HG03575 (cell line): ENCODE measurements at regions not wholly inside any gene's neighbourhood (a gene's known extent, or its start where the extent isn't known, plus 50 kb on each side); places are given as distances from the start of the nearest gene placed in this dataset.
"Not testable (repeated sequence)": the region's sequence is repeated elsewhere in the genome, so short reads cannot be mapped to it uniquely, and the experiment has no call there.

Experiments
- ATAC-seq: cut with Tn5 transposase; IDR thresholded peaks from one replicate; pipeline ENCODE4 v1.9.1; 2021; ENCODE audit not compliant: unreplicated experiment, insufficient number of reproducible peaks, low FRiP score; ENCODE audit errors: extremely low read depth

DNA sequence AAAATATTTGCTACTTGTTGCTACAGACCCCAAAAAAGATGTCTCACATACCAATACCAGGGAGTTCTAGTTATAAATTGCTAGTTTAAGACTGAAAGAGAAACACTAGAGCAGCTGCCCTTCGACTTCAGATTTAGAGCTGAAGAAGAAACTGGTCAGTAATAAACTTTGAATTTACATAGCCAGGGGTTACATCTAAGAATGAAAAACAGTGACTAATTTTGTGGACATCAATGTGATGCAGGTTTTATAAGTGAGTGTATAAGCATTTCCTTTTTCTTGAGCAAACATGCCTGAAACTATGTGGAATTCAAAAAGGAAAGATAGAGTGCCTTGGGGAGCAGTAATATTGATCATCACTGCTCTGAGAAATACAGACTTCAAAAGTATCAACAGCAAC, 724.9 kb upstream of the MIR17HG start:
- no peak for ATAC-seq

DNA sequence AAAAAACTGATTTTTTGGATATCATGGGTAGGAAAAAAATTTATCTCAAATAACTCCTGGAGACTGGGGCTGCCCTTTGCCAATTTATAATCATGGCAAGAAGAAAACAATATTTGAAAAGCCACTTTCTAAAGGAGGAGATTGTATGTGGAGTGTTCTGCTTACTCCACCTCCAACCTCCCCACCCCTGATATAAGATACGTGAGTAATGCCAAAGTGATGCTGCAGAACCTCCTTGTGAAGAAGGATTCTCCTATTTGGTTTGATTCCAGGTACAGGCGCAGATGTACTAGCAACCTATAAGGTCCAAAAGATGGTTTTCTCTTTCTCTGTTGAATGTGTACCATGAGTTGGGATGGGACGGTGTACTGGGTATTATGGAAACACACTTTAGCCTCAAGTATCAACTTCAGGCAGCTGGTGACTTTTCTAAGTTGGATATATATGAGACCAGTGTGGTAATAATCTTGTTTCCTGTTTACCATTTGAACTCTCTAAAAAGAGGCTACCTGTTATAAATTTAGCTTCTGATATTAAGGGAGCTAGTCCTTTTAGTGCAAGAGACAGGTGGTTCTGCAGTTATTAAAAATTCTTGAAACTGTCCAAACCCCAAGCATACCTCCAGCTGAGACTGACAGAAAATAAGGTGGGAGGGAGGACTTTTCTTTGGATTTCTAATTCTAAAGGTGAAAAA, 724.0 kb upstream of the MIR17HG start:
- ATAC-seq: no peak

DNA sequence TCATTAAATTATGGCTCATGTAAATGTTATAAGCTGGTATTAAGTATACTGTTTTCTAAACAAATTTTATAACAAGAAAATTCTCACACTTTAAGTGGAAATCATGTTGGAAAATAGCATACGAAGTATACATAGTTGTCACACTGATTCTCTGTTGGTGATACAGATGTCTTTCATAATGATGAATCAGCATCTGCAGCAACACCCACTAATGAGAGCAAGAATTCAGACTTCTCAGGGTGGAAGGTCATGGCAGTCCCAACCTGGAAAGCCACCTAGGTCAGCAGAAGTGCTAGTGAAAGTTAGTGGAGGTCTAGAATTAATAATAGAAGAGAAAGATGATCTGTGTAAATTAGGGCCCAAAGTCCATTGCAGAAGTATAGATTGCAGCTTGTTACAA, 719.7 kb upstream of the MIR17HG start:
- no peak for ATAC-seq

DNA sequence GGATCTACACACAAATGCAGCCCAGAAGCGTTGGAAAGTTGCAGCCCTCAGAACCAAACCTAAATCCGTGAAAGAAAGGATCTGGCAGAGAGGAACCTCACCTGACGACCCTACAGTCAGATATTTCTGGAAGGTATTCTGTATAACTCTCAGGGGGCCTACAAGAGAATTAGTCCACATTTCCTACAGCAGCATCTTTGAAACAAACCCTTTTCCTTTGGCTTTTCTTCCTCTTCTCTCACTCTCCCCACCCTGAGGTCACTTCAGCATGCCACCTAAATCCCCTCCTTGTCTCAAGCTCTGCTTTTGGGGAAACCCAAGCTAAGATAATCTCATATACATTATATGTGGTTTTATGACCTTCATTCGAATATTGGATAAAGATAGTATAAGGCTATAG, 719.0 kb upstream of the MIR17HG start:
- no peak for ATAC-seq

DNA sequence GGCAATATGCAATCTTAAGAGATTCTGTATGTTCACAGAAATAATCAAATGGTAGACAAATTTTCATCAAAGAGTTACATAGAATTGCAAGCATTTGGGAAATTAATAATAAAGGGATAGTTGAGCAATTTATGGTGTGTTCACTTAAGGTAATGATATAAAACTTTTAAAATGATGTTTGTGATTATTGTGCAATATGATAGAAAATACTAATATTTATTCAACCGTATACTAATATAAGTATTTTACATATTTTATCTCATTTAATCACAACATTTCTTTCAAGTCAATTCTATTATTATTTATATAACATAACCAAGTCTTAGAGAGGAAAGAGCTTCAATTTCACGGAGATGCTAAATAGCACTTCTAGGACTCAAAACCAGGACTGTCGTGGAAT, 716.8 kb upstream of the MIR17HG start:
- no peak for ATAC-seq

DNA sequence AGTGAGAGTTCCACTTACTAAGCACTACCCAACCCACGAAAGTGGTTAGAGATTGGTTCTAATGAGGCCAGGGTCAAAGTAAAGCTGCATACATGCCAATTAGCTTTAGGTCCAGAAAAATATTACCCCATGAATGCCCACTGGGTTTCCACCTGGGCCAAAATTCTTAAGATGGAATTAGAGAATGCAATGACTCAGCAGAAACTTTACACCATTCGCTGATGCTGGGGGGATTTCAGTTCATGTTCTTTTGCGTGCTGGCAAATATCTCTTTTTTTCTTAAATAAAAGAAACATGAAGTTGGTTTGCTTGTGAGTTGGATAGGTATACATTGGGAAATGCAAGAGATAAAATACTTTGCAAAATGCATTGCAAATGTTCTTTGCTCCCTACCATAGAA, 715.3 kb upstream of the MIR17HG start:
- ATAC-seq: no peak

DNA sequence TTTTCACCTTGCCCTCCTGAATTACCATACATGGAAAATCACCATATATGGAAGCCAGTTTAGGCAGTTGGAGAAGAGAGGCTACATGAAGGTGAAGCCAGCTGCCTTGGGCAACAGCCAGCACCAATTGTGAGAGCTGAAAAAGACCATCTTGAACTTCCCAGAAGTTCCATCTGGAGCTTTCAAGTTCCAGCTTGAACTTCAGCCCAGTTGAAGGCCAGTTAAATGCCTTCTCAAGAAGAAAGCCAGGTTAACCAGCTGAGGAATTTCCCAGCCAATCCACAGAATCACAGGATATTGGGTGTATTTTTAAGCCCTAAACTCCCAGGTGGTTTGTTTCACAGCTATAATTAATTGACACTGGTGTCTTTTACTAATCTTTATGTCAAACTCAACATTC, 713.6 kb upstream of the MIR17HG start:
- no peak for ATAC-seq

DNA sequence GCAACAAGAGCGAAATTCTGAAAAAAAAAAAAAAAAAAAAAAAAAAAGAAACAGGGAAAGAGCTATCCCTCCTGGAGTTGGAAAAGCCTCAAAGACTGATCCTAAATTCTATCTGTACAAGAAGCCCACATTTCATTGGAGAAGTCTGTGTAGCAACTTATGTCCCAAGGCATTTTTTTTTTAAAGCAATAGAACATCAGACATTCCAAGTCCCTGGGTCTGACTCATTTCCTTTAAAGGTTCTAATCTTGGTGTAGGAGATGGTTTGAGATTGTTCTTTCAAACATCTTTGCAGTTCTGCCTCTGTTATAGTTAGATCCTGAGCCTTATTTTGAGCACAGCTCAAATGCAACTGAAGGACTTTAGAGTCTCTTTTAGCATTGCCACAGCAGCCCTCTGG, 706.5 kb upstream of the MIR17HG start:
- no peak for ATAC-seq

DNA sequence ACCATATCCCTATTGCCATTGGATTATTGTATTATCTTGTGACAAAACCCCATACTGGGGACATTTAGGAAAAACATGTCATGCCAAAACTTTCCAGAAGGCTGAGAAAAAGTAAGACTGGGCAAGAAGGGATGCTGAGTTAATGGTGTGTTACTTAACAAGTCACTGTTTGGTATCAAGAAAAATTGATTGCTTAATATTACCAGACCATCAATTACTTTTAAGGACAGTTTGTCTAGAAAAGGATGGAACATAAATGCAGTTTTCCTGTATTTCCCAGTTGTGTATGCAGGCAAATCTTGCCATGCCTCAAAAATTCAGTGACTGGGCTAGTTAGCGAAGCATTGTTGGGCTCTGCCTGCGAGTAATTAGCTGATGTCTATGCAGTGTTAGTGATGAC, 705.6 kb upstream of the MIR17HG start:
- ATAC-seq: no peak

DNA sequence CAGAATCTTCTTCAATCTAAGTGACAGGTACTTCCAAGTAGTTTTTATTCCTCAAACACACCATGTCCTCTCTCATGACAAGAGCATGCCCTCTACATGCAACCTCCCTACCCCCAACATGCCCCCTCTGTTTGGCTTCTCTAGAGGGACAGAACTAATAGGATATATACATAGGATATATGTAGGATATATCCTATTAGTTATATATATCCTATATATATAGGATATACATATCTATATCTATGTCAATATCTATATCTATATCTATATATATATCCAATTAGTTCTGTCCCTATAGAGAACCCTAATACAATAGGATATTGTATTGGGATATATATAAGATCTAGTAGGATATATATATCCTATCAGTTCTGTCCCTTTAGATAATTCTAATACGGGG, 701.9 kb upstream of the MIR17HG start:
- ATAC-seq: no peak

DNA sequence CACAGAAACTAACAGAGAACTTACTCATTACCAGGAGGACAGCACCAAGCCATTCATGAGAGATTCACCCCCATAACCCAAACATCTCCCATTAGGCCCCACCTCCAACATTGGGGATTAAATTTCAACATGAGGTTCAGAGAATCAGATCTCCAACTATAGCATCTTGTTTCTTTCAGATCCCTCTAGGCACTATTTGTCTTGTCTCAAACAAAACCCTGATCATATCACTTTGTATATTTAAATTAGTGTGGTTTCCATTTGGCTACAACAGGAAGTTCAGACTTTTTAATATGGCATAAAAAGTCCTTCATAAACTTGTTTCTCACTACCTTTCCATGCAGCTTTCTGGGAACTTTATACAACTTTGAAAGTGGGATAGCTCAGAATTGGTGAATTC, 699.0 kb upstream of the MIR17HG start:
- ATAC-seq: no peak

DNA sequence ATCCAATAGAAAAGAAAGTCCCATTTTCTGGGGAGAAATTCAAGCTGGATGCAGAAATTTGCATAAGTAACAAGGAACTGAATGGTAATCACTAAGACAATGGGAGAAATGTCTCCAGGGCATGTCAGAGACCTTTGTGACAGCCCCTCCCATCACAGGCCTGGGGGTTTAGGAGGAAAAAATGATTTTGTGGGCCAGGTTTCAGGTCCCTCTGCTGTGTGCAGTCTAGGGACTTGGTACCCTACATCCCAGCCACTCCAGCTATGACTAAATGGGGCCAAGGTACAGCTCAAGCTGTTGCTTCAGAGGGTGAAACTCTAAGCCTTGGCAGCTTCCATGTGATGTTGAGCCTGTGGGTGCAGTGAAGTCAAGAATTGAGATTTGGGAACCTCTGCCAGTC, 695.5 kb upstream of the MIR17HG start:
- ATAC-seq: no peak

DNA sequence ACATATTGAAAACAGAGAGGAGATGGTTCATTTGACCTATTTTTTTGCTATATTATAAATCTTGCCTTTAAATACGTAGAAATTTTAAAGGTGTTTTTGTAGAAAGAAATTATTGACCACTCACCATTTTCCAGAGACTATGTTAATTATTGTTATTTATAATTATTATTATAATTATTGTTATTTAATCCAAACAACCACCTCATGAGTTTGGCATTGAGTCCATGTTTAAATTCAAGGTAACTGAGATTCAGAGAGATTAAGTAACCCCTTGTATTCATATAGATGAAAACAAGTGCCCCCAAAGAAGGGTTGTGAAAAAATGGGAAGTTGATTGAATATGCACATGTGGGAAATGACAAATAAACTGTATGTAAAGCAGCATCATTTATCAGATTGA, 692.5 kb upstream of the MIR17HG start:
- ATAC-seq: no peak

DNA sequence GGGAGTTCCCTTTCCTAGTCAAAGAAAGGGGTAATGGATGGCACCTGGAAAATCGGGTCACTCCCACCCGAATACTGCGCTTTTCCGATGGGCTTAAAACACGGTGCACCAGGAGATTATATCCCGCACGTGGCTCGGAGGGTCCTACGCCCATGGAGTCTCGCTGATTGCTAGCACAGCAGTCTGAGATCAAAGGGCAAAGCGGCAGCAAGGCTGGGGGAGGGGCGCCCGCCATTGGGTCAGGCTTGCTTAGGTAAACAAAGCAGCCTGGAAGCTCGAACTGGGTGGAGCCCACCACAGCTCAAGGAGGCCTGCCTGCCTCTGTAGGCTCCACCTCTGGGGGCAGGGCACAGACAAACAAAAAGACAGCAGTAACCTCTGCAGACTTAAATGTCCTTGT, 683.3 kb upstream of the MIR17HG start:
- ATAC-seq: not testable (repeated sequence)

DNA sequence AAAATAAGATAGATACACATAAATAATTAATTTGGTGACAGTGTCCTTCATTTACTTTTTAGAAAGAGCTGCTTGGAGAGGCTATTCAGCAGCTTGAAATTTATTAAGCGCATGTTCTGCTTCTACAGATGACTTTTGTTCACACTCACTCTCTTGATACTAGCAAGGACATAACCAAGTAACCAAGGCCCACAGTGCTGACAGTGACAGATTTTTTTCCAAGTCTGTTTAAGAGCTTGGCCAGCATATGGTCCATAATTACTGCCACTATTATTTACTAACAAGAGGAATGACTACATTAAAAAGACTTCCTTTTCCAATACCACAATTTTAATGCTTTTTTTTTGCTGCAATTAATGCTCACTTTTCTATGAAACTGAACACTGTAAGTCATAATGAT, 673.7 kb upstream of the MIR17HG start:
- no peak for ATAC-seq

DNA sequence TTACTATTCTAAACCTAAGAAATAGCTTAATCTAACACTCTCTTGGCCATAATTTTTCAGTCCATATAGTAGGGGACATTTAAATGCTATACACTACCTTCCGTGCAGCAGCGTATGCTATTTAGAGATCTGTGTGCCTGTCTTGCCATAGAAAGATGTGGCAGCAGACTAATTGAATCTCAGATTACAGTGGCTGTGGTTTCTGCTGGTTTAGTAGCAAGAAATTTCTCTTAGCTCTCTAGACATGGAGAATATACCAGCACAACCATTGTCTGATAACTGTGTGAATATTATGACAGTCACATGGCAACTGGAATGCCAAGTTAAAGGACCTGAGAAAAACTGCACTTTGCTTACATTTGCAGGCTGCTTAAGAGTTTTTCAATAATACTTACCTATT, 672.4 kb upstream of the MIR17HG start:
- no peak for ATAC-seq

DNA sequence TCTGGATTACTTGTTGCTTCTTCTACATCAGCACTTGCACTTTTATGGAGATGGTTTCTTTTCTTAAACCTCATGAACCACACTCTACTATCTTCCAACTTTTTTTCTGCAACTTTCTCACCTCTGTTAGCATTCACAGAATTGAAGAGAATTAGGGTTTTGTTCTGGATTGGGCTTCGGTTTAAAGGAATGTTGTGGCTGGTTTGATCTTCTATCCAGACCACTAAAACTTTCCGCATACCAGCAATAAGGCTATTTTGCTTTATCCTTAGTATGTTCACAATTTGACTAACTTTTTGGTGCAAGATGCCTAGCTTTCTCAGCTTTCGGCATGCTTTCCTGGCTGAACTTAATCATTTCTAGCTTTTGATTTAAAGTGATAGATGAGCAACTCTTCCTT, 666.7 kb upstream of the MIR17HG start:
- no peak for ATAC-seq

DNA sequence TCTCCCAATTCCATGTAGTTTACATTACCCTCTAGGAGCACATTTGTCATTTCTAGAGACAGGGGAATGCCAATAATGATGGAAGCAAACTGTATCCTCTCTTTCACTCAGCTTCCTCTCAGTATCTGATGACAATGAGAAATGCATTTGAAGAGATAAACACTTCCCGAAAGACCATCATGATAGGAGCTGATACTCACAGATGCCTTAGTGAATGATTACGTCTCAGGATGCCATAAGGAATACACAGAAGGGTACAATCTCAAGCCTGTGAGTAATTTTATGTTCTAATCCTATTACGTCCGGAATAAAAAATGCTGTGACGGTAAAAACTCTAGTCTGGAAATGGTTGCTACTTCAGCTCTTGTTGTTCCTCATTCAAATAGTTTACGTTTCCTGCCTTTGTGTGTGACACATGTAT, 663.8 kb upstream of the MIR17HG start:
- no peak for ATAC-seq

DNA sequence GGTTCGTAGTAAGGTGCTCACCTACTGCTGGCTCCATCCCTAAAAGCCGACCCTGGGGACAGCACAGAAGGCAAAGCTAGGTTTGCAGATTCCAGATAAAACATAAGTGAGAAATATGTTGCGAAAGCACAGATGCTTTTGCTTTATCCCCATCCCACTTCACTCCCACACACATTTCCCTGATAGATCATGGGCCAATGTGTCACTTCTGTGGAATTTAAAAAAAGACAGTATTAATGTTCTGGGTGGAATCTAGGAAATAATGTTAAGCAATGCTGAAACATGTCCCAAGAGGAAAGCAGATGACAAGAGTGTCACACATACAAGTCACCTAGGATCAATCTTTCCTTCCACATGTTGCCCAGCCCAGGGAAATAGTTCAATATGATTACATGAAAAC, 661.0 kb upstream of the MIR17HG start:
- no peak for ATAC-seq

DNA sequence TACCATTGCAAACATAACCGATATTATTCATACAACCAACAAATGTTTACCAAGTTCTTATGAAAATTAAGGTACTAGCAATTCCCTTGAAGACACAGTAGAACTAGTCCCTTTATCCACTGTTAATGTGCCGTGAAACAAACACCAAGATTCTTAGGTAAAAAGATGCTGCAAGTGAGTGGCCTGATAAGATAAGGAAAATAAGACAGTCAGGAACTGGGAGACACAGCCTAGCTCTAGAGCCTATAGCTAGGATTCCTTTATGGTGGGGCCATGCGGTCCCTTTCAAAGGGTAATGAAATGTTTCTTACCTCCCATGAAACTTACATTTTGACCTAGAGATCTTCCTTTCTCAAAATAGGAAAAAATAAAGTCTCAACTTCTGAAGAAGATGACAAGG, 658.4 kb upstream of the MIR17HG start:
- no peak for ATAC-seq

DNA sequence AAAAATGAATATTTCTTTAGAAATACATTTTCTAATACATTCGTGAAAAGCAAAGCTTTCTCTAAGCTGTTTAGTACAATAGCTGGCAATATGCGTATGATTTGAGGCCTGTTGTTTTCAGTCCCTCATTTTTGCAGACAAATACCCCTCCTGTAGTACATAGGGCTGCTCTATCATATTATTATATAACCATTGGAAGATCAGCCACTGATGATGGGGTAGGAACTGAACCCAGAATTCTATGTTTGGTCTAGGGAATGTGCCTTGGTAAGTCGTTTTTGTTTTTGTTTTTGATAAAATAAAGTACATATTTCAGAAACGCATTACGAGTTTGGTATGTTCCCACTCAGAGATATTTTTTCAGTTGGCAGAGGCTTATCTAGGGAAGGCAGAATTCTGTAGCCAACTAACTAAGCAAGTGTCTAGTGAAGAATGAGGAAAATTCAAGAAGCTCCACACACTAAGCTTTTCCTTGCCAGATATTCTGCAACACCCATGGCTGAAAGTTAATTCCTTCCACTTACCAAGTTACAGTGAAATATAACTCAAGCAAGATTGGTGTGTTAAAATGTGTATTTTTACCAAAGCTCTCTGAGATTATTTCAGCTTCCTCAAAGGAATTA, 656.9 kb upstream of the MIR17HG start:
- no peak for ATAC-seq
